NCI-H226 (cell line): ENCODE measurements at regions not wholly inside any gene's neighbourhood (a gene's known extent, or its start where the extent isn't known, plus 50 kb on each side); places are given as distances from the start of the nearest gene placed in this dataset.
A peak's percentile ranks its signal among the peaks of the same experiment; 100 is the strongest.
"Not testable (repeated sequence)": the region's sequence is repeated elsewhere in the genome, so short reads cannot be mapped to it uniquely, and the experiment has no call there.

ENCODE experiments used
- DNase-seq: peaks from one replicate; pipeline ENCODE4 v3.0.0-alpha.2; 2015

GRCh38 chr18:14606546-14606945, 63.1 kb upstream of the POTEC start:
- not testable (repeated sequence) for DNase-seq

GRCh38 chr18:14607360-14607759, 64.0 kb upstream of the POTEC start:
- DNase-seq = not testable (repeated sequence)

GRCh38 chr18:14612422-14612821, 69.0 kb upstream of the POTEC start:
- DNase-seq = not testable (repeated sequence)

GRCh38 chr18:14614485-14614884, 71.1 kb upstream of the POTEC start:
- DNase-seq = not testable (repeated sequence)

- not testable (repeated sequence) for DNase-seq
Measured at GRCh38 chr18:14627336-14627735, 83.9 kb upstream of the POTEC start.

- DNase-seq = not testable (repeated sequence)
Measured at GRCh38 chr18:14628323-14628978, 85.1 kb upstream of the POTEC start.

GRCh38 chr18:14628979-14629325, 85.6 kb upstream of the POTEC start:
- not testable (repeated sequence) for DNase-seq

GRCh38 chr18:14632976-14633375, 89.6 kb upstream of the POTEC start:
- DNase-seq = not testable (repeated sequence)

- not testable (repeated sequence) for DNase-seq
Measured at GRCh38 chr18:14638008-14638407, 94.6 kb upstream of the POTEC start.

GRCh38 chr18:14641121-14641520, 97.7 kb upstream of the POTEC start:
- DNase-seq = not testable (repeated sequence)

- not testable (repeated sequence) for DNase-seq
Measured at GRCh38 chr18:14643715-14644290, 100.4 kb upstream of the POTEC start.

- DNase-seq = not testable (repeated sequence)
Measured at GRCh38 chr18:14693051-14693450, 54.9 kb upstream of the ANKRD30B start.

GRCh38 chr18:14693882-14694281, 54.1 kb upstream of the ANKRD30B start:
- DNase-seq = peak; percentile 13

GRCh38 chr18:14698006-14698405, 50.0 kb upstream of the ANKRD30B start:
- DNase-seq = peak; percentile 83
